PC-9 (cell line): ENCODE measurements at regions not wholly inside any gene's neighbourhood (a gene's known extent, or its start where the extent isn't known, plus 50 kb on each side); places are given as distances from the start of the nearest gene placed in this dataset.

ENCODE experiments used
- EZH2 ChIP-seq: fragments of 200-600 bp; sonication (generic); IDR thresholded peaks from 2 replicates; pipeline ENCODE4 v1.8.0; 2017; ENCODE audit warnings: antibody characterized with exemption, low read depth
- TF ChIP-seq, protein P1 (sequence below): fragments of 200-600 bp; sonication (generic); conservative IDR thresholded peaks from 2 replicates; pipeline ENCODE4 v1.6.1; 2017; ENCODE audit warnings: mixed run types, antibody characterized with exemption, mild to moderate bottlenecking, moderate library complexity

DNA sequence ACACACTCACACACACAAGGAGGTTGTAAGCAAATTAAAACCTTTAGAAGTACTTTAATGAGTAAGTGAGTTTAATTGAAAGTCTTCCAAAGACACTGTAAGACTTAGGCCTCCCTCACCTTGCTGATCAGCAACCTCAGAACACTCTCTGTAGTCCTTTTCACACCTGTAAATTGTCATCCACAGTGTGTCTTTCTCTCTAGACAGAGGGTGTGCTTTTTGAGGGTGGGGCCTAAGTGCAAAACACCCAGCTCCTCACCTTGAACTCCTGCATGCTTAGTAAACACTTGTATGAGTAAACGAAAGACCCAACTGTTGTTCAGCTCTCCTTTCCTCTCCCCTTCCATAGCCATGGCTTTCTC lies 183.2 kb upstream of the IL12A start:
- TF ChIP-seq, protein P1, sequence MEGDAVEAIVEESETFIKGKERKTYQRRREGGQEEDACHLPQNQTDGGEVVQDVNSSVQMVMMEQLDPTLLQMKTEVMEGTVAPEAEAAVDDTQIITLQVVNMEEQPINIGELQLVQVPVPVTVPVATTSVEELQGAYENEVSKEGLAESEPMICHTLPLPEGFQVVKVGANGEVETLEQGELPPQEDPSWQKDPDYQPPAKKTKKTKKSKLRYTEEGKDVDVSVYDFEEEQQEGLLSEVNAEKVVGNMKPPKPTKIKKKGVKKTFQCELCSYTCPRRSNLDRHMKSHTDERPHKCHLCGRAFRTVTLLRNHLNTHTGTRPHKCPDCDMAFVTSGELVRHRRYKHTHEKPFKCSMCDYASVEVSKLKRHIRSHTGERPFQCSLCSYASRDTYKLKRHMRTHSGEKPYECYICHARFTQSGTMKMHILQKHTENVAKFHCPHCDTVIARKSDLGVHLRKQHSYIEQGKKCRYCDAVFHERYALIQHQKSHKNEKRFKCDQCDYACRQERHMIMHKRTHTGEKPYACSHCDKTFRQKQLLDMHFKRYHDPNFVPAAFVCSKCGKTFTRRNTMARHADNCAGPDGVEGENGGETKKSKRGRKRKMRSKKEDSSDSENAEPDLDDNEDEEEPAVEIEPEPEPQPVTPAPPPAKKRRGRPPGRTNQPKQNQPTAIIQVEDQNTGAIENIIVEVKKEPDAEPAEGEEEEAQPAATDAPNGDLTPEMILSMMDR = no peak; the same call in 1 of the 2 replicates
- TF ChIP-seq EZH2 = no peak
